Neural crest cell (in vitro differentiated cells): ENCODE measurements at regions not wholly inside any gene's neighbourhood (a gene's known extent, or its start where the extent isn't known, plus 50 kb on each side); places are given as distances from the start of the nearest gene placed in this dataset.

Source experiments
- DNase-seq: peaks from one replicate; pipeline ENCODE4 v3.0.0; 2021; ENCODE audit warnings: low read depth, mixed read lengths, low spot score
- H3K27ac Mint-ChIP-seq: one replicate; pipeline ENCODE4 v1.8.0; 2021; ENCODE audit warnings: mild to moderate bottlenecking, mixed read lengths; ENCODE audit not compliant: unreplicated experiment
- H3K27me3 Mint-ChIP-seq: 2 replicates; pipeline ENCODE4 v1.8.0; 2021; ENCODE audit warnings: low read depth, mild to moderate bottlenecking, mixed read lengths
- H3K36me3 Mint-ChIP-seq: 2 replicates; pipeline ENCODE4 v1.8.0; 2021; ENCODE audit warnings: low read depth, mild to moderate bottlenecking, mixed read lengths
- H3K4me1 Mint-ChIP-seq: 2 replicates; pipeline ENCODE4 v1.8.0; 2021; ENCODE audit warnings: mixed read lengths
- H3K4me3 Mint-ChIP-seq: one replicate; pipeline ENCODE4 v1.8.0; 2021; ENCODE audit warnings: mild to moderate bottlenecking, mixed read lengths
- H3K9me3 Mint-ChIP-seq: 2 replicates; pipeline ENCODE4 v1.8.0; 2021; ENCODE audit warnings: mixed read lengths
- CTCF ChIP-seq: fragments of 200-600 bp; sonication (generic); conservative IDR thresholded peaks from 2 replicates; pipeline ENCODE4 v1.5.0; 2021; ENCODE audit warnings: antibody characterized with exemption, mild to moderate bottlenecking

DNA sequence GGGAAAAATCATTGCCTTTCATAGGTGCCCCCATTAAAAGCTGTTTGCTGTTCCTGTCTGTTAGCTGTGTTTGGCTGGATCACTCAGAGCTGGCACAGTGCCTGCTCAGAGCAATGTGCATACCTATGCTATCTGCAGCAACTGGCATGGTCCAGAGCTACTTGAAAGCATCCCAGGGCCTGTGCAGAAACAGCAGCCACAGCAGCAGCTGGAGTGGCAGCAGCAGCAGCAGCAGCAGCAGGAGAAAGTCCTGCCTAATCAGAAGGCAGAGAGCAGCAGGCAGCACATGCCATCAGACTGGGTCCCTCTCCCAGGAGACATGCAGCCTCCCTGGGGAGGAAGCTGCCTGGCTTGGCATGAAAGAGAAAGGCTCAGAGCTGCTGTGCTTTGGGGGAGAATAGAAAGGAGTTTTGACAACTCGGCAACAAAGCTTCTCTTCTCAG is 243.8 kb upstream of the WWC1 start:
- Mint-ChIP-seq H3K36me3 (no peaks in the 10 kb centered on the region), H3K9me3 (no peaks in the 10 kb centered on the region), H3K4me3 (no peak overlapping the region), H3K27me3 (peaks cover 8% of the 10 kb centered on the region), H3K4me1 (peaks cover 16% of the 10 kb centered on the region), H3K27ac (no peak overlapping the region)
- no peak for TF ChIP-seq CTCF
- no peak for DNase-seq

- no peaks in the 10 kb centered on the region for H3K36me3 Mint-ChIP-seq
- H3K9me3 Mint-ChIP-seq = no peaks in the 10 kb centered on the region
- DNase-seq = no peak
- H3K27me3 Mint-ChIP-seq = peaks cover 8% of the 10 kb centered on the region
- H3K27ac Mint-ChIP-seq = no peak overlapping the region
- H3K4me3 Mint-ChIP-seq = no peak overlapping the region
- H3K4me1 Mint-ChIP-seq = peaks cover 16% of the 10 kb centered on the region
- TF ChIP-seq CTCF = no peak
Measured at GRCh38 chr5:168048486-168048885, 243.0 kb upstream of the WWC1 start.

- Mint-ChIP-seq H3K4me1 (peaks cover 4% of the 10 kb centered on the region), H3K27ac (peak overlapping the region; percentile 29), H3K36me3 (peaks cover 8% of the 10 kb centered on the region), H3K27me3 (peaks cover 8% of the 10 kb centered on the region), H3K4me3 (no peak overlapping the region), H3K9me3 (peaks cover 5% of the 10 kb centered on the region)
- no peak for DNase-seq
- no peak for TF ChIP-seq CTCF
Measured at GRCh38 chr5:168052686-168053085, 238.8 kb upstream of the WWC1 start.

- H3K27ac Mint-ChIP-seq = no peak overlapping the region
- no peak overlapping the region for H3K4me3 Mint-ChIP-seq
- no peaks in the 10 kb centered on the region for H3K4me1 Mint-ChIP-seq
- peaks cover 13% of the 10 kb centered on the region for H3K9me3 Mint-ChIP-seq
- H3K27me3 Mint-ChIP-seq = peaks cover 4% of the 10 kb centered on the region
- no peak for TF ChIP-seq CTCF
- H3K36me3 Mint-ChIP-seq = peaks cover 15% of the 10 kb centered on the region
- DNase-seq = no peak
Measured at GRCh38 chr5:168054091-168054490, 237.4 kb upstream of the WWC1 start.

- no peak for TF ChIP-seq CTCF
- Mint-ChIP-seq H3K27me3 (no peaks in the 10 kb centered on the region), H3K9me3 (peaks cover 13% of the 10 kb centered on the region), H3K27ac (no peak overlapping the region), H3K36me3 (peaks cover 15% of the 10 kb centered on the region), H3K4me3 (no peak overlapping the region), H3K4me1 (no peaks in the 10 kb centered on the region)
- DNase-seq = no peak
Measured at GRCh38 chr5:168055141-168055683, 236.2 kb upstream of the WWC1 start.

- no peak overlapping the region for H3K27ac Mint-ChIP-seq
- no peak overlapping the region for H3K4me3 Mint-ChIP-seq
- DNase-seq = no peak
- no peaks in the 10 kb centered on the region for H3K27me3 Mint-ChIP-seq
- peaks cover 13% of the 10 kb centered on the region for H3K9me3 Mint-ChIP-seq
- TF ChIP-seq CTCF = no peak
- H3K4me1 Mint-ChIP-seq = no peaks in the 10 kb centered on the region
- peaks cover 15% of the 10 kb centered on the region for H3K36me3 Mint-ChIP-seq
Measured at GRCh38 chr5:168055961-168056360, 235.5 kb upstream of the WWC1 start.
